Amniotic epithelial cell (primary cell): ENCODE measurements at regions not wholly inside any gene's neighbourhood (a gene's known extent, or its start where the extent isn't known, plus 50 kb on each side); places are given as distances from the start of the nearest gene placed in this dataset.

Experiments used
- DNase-seq: peaks from one replicate; pipeline ENCODE4 v3.0.0-alpha.2; 2010; ENCODE audit warnings: low read depth

DNA sequence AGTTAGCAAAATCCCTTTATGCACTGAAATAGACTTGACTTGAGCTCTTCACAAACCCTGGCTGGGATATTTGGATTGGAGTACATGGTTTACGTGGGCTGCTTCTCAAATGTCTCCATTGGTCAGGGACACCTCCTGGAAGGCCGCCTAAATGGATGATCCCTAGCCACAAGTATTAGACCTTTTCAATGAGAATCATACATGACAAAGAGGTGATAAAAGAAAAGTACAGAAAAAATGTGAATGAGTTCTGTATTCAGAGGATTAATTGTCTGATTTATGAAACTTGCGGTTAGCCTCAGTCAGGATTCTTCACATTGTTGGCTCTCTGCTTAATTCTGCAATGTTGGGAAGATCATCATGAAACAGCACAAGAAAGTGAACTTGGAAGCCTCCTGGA lies 752.8 kb upstream of the ADAMTS16 start:
- DNase-seq: no peak

GRCh38 chr5:4395752-4396151 lies 744.4 kb upstream of the ADAMTS16 start:
- DNase-seq: no peak

GRCh38 chr5:4405614-4406219 lies 734.4 kb upstream of the ADAMTS16 start:
- DNase-seq: no peak

GRCh38 chr5:4410151-4410550 lies 730.0 kb upstream of the ADAMTS16 start:
- DNase-seq: no peak

DNA sequence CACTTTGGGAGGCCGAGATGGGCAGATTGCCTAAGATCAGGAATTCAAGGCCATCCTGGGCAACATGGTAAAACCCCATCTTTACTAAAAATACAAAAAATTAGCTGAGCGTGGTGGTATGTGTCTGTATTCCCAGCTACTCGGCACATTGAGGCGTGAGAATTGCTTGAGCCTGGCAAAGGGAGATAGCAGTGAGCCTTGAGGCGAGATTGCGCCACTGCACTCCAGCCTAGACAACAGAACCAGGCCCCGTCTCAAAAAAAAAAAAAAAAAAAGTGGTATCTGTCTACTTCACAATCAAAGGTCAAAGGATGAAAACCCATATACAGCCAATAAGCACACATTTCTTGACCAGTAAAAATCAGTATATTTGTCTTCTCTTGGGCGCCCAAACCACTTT lies 728.5 kb upstream of the ADAMTS16 start:
- no peak for DNase-seq

GRCh38 chr5:4413996-4414395 lies 726.1 kb upstream of the ADAMTS16 start:
- DNase-seq: no peak

GRCh38 chr5:4418084-4418483 lies 722.0 kb upstream of the ADAMTS16 start:
- no peak for DNase-seq

GRCh38 chr5:4419281-4419680 lies 720.8 kb upstream of the ADAMTS16 start:
- no peak for DNase-seq

- DNase-seq: no peak
Observed at GRCh38 chr5:4420177-4420576, 720.0 kb upstream of the ADAMTS16 start.

GRCh38 chr5:4420681-4421080 lies 719.4 kb upstream of the ADAMTS16 start:
- no peak for DNase-seq

- no peak for DNase-seq
Observed at GRCh38 chr5:4422247-4422646, 717.9 kb upstream of the ADAMTS16 start.

DNA sequence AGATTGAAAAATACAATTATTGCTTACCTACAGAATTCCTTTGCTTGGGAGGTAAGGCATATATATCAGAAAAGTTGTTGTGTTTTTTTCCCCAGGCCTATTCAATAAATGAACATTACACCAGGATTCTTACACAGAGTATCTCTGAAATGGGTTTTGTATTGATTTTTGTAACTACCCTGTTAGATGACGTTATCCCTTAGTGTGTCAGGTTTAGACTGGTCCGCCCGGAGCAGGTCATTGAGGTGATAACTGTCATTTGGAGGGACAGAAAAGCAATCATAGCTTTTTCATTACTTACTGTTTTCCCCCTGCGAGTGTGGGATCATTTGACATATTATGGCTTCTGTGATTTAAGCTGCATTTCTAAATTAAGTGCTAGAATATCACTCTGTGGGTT lies 715.2 kb upstream of the ADAMTS16 start:
- no peak for DNase-seq

GRCh38 chr5:4440536-4440935 lies 699.6 kb upstream of the ADAMTS16 start:
- DNase-seq: no peak

GRCh38 chr5:4442221-4442620 lies 697.9 kb upstream of the ADAMTS16 start:
- DNase-seq: no peak

GRCh38 chr5:4447657-4448056 lies 692.5 kb upstream of the ADAMTS16 start:
- DNase-seq: no peak

- DNase-seq: no peak
Observed at GRCh38 chr5:4453655-4454054, 686.5 kb upstream of the ADAMTS16 start.

DNA sequence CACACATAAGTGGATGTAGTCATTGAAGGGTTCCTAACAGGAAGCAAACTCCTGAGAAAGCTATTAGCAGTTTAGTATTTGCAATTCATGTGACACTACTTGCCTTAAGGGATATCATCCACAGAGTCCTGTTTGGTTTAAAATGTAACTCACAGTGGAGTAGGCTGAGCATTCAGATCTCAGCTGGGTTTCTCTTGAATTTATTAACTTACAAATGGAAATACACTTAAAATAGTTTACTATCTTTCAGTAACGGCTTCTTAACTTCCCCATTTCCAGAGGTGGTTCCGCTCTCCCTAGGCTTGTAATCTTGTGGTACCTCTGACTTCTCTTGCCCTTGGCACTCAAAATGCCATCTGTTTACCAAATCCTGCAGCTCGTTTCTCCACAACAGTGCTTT lies 660.7 kb upstream of the ADAMTS16 start:
- no peak for DNase-seq

DNA sequence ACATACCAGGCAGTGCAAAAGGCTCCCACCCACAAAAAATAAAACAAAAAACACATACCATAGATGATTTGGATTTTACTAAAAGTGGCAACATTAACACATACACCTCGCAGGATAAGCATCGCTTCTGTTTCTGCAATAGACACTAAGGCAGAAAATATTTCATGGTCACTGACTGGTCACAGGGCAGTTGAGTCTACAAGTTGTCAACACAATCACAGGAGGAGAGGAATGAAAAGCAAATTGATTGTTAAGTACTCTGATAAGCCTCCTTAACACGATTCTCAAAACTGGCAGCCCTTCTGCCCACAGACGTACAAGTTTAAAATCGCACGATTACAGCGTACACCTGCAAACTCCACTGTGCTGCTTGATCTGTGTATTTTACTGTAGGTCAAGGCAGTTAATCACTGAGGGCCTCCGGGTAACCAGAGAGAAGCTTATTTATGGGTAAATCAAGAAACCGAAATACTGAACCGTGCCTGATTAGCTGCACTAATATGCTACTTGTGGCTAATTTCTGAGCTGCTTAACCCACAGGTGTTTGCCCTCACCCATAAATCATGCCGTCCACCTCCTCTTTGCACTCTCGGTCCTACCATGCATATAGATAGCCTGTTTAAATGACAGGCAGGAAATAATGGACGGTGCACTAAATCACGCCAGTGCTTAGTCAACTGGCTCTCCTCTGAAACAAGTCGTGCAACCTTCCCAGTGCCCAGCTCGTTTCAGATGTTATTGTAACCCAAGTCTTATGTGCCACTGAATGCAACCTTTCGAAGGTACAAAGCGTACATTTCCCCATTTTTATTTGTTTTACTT lies 659.4 kb upstream of the ADAMTS16 start:
- DNase-seq: no peak

DNA sequence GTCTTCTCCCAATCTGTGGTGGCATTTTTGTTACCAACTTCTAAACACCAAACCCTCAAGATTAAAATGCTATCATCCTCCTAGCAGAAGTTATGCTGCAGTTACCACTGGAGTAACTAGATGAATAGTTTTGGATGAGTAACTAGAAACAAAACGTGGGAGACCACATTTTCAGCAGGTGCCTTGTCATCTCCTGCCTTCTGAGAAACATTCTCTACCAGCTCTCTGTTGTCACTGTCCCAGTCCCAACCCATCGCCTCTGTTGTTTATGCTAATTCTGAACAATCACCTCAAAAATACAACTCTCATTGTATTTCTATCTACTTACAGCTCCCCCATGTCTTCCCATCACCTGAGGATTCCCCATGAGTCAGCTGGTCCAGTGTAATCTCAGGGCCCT lies 652.5 kb upstream of the ADAMTS16 start:
- no peak for DNase-seq

GRCh38 chr5:4511996-4512656 lies 628.0 kb upstream of the ADAMTS16 start:
- DNase-seq: no peak

GRCh38 chr5:4513381-4513780 lies 626.7 kb upstream of the ADAMTS16 start:
- DNase-seq: no peak

- DNase-seq: no peak
Observed at GRCh38 chr5:4514067-4514648, 626.0 kb upstream of the ADAMTS16 start.
